Choroid plexus epithelial cell (primary cell): ENCODE measurements at regions not wholly inside any gene's neighbourhood (a gene's known extent, or its start where the extent isn't known, plus 50 kb on each side); places are given as distances from the start of the nearest gene placed in this dataset.

ENCODE experiments used
- DNase-seq: peaks from one replicate; pipeline ENCODE4 v3.0.0-alpha.2; 2010; ENCODE audit warnings: low read depth
- H3K4me3 ChIP-seq: 2 replicates; pipeline ENCODE4 v1.5.1; 2011; ENCODE audit warnings: low read depth, mild to moderate bottlenecking, control low read depth, low read length, moderate library complexity
- CTCF ChIP-seq: conservative IDR thresholded peaks from 2 replicates; pipeline ENCODE4 v1.5.1; 2011; ENCODE audit warnings: low read depth, mild to moderate bottlenecking, control low read depth, inconsistent platforms, low read length, moderate library complexity

DNA sequence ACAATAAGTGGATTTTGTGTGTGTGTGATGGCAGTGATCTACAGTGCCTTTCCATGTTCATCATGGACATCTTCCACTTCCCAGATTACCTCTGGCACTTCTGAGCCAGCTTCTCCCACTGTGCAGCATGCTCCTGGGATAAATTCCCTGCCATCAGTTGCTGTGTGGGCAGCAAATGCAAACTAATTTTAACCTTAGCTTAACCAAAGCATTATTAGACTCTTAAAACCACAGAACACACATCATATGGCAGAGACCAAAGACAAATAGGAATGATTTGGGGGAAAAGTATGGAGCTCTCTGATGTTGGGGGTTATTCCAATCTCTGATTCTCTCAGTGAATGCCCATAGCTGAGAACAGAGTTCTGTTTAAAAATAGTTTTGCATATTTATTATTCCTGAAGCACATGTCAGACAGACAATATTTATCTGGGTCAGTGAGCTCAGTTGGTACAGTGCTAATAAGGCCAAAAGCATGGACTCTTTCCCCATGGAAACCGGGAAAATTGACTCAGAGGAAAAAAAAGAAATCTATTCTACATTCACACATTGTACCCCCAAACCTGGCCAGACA lies 567.4 kb downstream of the IQCM start:
- no peak for TF ChIP-seq CTCF
- no peak for DNase-seq
- H3K4me3 ChIP-seq, result no peak overlapping the region

GRCh38 chr4:149247164-149247563 lies 568.5 kb downstream of the IQCM start:
- TF ChIP-seq CTCF, result no peak
- DNase-seq, result peak; percentile 5
- H3K4me3 ChIP-seq, result no peak overlapping the region

GRCh38 chr4:149245333-149245732 lies 570.3 kb downstream of the IQCM start:
- no peak for DNase-seq
- TF ChIP-seq CTCF, result no peak
- H3K4me3 ChIP-seq, result no peak overlapping the region

DNA sequence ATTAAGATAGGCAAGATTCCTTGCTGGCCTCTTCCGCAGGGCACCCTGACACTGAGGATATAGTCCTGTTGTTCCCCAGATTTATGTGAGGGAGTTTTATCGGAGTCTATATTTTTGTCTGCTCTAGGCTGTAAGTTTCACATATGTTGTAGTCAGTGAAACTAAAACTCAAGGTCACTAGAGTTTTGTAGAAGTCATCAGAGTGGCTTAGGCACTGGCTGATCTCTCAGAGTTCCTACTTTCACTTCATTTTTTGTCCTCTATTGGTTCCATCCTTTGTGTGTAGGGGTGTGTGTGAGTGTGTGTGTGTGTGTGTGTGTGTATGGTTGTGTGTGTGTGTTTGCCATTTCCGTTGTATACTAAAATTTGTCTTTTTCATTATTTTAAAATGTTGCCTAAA lies 577.5 kb downstream of the IQCM start:
- DNase-seq, result no peak
- H3K4me3 ChIP-seq, result no peak overlapping the region
- no peak for TF ChIP-seq CTCF

GRCh38 chr4:149234798-149235197 lies 580.8 kb downstream of the IQCM start:
- no peak for TF ChIP-seq CTCF
- H3K4me3 ChIP-seq, result no peak overlapping the region
- no peak for DNase-seq

DNA sequence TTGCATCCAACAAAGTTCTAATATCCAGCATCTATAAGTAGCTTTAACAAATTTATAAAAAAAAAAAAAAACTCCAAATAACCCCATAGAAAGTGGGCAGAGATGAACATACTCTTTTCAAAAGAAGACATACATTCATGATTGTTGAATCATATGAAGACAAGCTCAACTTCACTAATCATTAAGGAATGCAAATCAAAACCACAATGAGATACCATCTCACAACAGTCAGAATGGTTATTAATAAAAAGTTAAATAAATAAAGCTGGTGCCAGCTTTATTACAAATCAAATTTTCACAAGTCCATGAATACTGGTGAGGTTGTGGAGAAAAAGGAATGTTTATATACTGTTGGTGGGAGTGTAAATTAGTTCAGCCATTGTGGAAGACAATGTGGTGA lies 592.0 kb downstream of the IQCM start:
- peak; percentile 25 for DNase-seq
- H3K4me3 ChIP-seq, result no peak overlapping the region
- no peak for TF ChIP-seq CTCF

DNA sequence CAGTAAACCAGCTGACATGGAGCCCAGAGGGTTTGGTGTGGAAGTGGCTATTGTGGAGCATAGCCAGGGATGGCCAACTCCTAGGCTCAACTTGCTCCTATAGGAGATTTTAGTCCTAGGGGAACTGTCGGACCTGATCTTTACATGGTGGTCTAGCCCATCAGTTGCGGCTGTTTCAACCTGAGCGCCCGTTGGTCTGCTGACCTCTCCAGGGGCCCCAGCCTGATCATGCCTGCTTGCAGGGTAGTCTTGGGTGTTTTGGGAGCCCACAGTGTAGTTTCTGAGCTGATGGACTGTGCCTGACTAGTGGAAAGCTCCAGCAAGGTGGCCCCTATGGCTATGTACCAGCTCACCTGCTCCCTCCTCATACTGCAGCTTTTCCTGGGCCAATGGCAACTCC lies 597.0 kb downstream of the IQCM start:
- TF ChIP-seq CTCF, result no peak
- DNase-seq, result no peak
- no peak overlapping the region for H3K4me3 ChIP-seq
